ENCODE measurements at regions not wholly inside any gene's neighbourhood (a gene's known extent, or its start where the extent isn't known, plus 50 kb on each side); places are given as distances from the start of the nearest gene placed in this dataset.

- no peaks in the 10 kb centered on the region for H4K20me1 ChIP-seq (ENCODE audit: insufficient read depth)
- POLR2A ChIA-PET: no interaction called here
- no peaks in the 10 kb centered on the region for H3K9me2 ChIP-seq (ENCODE audit: insufficient read depth)
- no peak overlapping the region for H3K27ac ChIP-seq (ENCODE audit: low read depth, low read length)
- ATAC-seq (no peak), DNase-seq (ENCODE audit: low read depth, low spot score) (no peak)
- no peak overlapping the region for H3K4me3 ChIP-seq (replicated peaks in 1 of 2; ENCODE audit: low read depth in 1 of 2, low read length in 2 of 2)
- H2AFZ ChIP-seq (ENCODE audit: low read depth, low read length, poor library complexity, severe bottlenecking): no peak overlapping the region
- RAD21 ChIA-PET (ENCODE audit: low non-redundant PET in 1 of 2, low total read pairs in 2 of 2, uncharacterized antibody in 2 of 2, unreplicated experiment in 2 of 2): no interaction called here
- intact Hi-C loops (cut with micrococcal nuclease): no loop called here
- peaks cover 4% of the 10 kb centered on the region; the same call in 1 of the 2 replicates for H3K27me3 ChIP-seq (ENCODE audit: insufficient read depth, low read length)
- TF ChIP-seq FOSL1 (IDR thresholded peaks at IDR 0.05; ENCODE audit: low read depth): no peak
- no peak for TF ChIP-seq REST (IDR thresholded peaks at IDR 0.05; ENCODE audit: low read depth)
- TF ChIP-seq CBX3 (IDR thresholded peaks at IDR 0.05; ENCODE audit: low read depth): no peak
- TF ChIP-seq SP1 (IDR thresholded peaks at IDR 0.05; ENCODE audit: low read depth): no peak
- TF ChIP-seq ZFX (IDR thresholded peaks at IDR 0.05): no peak
- TF ChIP-seq JUND (IDR thresholded peaks at IDR 0.05): no peak
- TF ChIP-seq ELF1 (IDR thresholded peaks at IDR 0.05; ENCODE audit: borderline replicate concordance, low read depth): no peak
- no peak for TF ChIP-seq MAX (IDR thresholded peaks at IDR 0.05)
- no peak for TF ChIP-seq EZH2 (IDR thresholded peaks at IDR 0.05)
- TF ChIP-seq ZBTB33 (IDR thresholded peaks at IDR 0.05; ENCODE audit: extremely low read depth, insufficient replicate concordance, low read length): no peak
- no peak for TF ChIP-seq CEBPB (IDR thresholded peaks at IDR 0.05; ENCODE audit: low read depth)
- TF ChIP-seq YY1 (IDR thresholded peaks at IDR 0.05; ENCODE audit: extremely low read depth, insufficient replicate concordance, low read depth, low read length): no peak
- no peak for TF ChIP-seq EZH2phosphoT487 (IDR thresholded peaks at IDR 0.05; ENCODE audit: borderline replicate concordance)
- TF ChIP-seq POLR2AphosphoS5 (IDR thresholded peaks at IDR 0.05; ENCODE audit: low read depth, low read length): no peak
- no peak for TF ChIP-seq TCF7L2 (IDR thresholded peaks at IDR 0.05; ENCODE audit: borderline replicate concordance, extremely low read depth, insufficient read depth, insufficient read length)
- no peak for TF ChIP-seq SRF (IDR thresholded peaks at IDR 0.05; ENCODE audit: low read depth)
- no peak for TF ChIP-seq RAD21 (IDR thresholded peaks at IDR 0.05; ENCODE audit: low read depth)
- no peak for TF ChIP-seq ZNF274 (IDR thresholded peaks at IDR 0.05; ENCODE audit: low read depth, low read length)
- TF ChIP-seq ATF3 (IDR thresholded peaks at IDR 0.05): no peak
- no peaks in the 10 kb centered on the region for H3K36me3 ChIP-seq (ENCODE audit: control insufficient read depth in 1 of 2, insufficient read depth in 2 of 2, low read length in 2 of 2)
- H3K4me1 ChIP-seq (ENCODE audit: control insufficient read depth in 1 of 2, insufficient read depth in 2 of 2, low read length in 2 of 2): no peaks in the 10 kb centered on the region
- H3K79me2 ChIP-seq (ENCODE audit: insufficient read depth, low read length): no peaks in the 10 kb centered on the region
- CTCF ChIA-PET: no interaction called here
- no TSS peak for BruUV-seq (replicated peaks)
- H3K9me3 ChIP-seq (ENCODE audit: control insufficient read depth in 1 of 2, insufficient read depth in 1 of 2, low read depth in 1 of 2, low read length in 2 of 2): no peaks in the 10 kb centered on the region
- no peak overlapping the region for H3K4me2 ChIP-seq (ENCODE audit: low read length)
- no peak overlapping the region for H3K9ac ChIP-seq (ENCODE audit: low read length)
These were observed 109.2 kb downstream of the IGLL1 start for GRCh38 chr22:23470811-23471389.
